Activated CD8-positive, alpha-beta memory T cell treated with anti-CD3 and anti-CD28 coated beads, Interleukin-2, amount 50 U/mL, for 4 hours (primary cell): ENCODE measurements at regions not wholly inside any gene's neighbourhood (a gene's known extent, or its start where the extent isn't known, plus 50 kb on each side); places are given as distances from the start of the nearest gene placed in this dataset.

Experiments used
- DNase-seq: peaks from one replicate; pipeline ENCODE4 v3.0.0-alpha.2; 2020

DNA sequence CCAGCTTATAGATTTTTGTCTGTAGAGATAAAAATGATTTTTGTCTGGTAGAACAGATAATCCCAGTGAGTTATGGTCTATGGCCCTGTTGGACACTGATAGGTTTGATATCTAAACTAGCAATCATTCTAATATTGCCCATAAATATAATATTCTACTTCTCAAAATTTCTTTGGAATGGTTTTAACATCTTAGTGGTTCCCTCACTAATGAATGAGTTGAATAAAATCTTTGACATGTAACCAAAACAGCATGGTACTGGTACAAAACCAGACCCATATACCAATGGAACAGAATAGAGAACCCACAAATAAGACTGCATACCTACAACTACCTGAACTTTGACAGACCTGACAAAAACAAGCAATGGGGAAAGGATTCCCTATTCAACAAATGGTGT, 219.7 kb downstream of the SEC61B start:
- no peak for DNase-seq

DNA sequence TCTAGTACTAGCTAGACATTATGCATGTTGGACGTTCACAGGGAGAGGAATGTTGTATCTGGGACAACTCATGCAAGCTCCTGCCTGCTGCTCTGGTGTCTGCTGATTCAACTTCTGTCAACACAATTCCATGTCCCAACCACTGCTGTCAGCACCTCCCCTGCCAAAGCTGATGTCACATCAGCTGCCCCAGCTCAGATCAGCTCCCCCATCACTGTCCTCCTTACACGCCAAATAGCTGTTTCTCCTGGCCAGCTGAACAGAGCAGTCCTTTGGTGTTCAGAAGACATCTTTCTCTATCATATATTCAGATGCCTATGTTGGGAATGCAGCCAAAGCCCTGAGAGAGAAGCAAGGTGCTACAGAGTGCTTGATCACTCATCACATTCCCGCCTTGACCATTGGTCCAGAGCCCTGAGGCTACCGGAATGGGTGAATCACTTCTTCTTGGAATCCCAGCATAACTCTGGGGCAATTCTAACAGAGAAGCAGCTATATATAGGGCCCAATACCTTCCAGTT, 223.3 kb downstream of the SEC61B start:
- no peak for DNase-seq

DNA sequence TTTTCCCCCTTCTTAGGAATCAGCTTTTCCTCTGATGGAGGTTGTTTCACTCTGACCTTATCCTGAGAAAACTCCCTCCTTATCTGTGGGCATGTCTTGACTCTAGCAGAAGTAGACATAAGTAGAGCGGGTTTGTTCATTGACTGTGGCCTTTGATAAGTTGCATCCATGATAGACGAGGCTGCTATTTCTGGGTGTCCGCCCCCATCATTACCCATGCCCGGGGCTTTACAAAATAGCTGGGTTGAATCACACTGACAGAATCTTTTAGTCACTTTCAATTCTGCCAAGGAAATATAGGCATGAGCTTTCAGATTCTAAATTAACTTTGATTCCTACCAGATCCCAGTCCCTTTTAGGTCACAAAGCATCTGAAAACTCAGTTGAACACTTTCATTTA, 223.8 kb downstream of the SEC61B start:
- no peak for DNase-seq

DNA sequence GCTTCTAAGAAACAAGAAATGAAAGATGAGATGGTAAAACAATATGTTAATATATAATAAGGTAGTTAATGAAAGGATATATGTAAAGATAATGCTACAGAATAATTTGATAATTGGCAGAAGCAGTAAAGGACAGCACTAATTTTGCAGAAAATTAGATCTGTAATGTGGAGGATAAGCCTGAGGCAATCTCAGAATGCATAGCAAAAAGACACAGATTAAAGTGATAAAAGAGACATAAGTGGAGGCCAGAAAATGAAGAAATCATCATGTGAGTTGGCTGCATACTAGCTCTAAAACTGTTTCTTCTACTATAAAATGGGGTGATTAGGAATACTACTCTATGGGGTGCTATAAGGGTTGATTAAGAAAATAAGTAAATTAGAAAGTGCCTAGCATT, 225.9 kb downstream of the SEC61B start:
- DNase-seq: no peak

DNA sequence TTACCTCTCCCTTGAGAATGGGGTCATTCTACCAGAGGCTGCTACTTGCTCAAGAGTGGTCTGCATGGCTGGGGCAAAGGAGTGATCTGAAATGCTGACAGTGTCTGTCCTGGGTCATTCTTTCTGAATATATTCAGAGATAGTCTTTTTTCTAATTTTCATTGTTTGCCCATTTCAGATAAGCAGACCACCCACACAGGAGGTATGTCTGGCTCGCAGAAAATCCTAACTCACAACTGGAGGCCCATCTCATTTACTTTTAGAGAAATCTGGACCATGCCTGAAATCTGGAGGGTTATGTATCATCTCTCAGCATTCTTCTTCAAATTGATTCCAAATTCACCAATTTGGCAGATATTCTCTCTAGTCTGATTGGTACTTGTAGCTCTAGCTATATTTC, 227.6 kb downstream of the SEC61B start:
- DNase-seq: no peak

DNA sequence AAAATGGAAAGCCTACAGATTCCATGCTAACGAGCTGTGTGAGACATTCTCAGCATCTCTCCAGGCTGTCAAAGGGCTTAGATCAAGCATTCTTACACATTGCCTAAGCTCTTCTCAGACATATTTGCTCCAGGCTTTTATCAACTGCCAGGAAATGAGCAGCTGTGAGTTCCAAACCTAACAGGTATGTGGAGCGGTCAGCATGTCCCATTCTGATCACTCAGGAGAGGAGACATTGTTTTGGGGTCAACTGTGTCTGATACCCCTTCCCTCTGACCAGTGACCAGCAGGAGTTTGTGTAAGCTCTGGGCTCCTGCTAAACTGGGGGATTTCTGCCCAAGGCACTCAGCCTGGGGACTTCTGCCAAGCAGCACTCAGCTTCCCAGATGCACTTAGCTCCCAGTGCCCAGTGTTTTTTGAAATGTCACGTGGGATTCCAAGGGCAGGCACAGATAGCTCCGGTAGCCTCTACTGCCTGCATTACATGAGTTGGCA, 229.1 kb downstream of the SEC61B start:
- DNase-seq: no peak

DNA sequence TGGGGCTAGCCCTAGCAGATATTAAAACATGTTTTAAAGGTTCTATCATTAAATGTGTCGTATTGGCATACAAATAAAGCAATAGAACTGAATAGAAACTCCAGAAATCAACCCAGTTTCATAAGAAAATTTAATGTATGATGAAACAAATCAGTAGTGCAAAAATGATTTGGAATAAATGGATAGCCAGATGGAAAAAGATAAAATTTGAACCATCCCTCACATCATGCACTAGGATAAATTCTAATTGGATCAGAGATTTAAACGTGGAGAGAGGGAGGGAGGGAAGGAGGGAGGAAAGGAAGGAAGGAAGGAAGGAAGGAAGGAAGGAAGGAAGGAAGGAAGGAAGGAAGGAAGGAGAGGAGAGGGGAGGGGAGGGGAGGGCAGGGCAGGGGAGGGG, 235.3 kb downstream of the SEC61B start:
- DNase-seq: no peak

DNA sequence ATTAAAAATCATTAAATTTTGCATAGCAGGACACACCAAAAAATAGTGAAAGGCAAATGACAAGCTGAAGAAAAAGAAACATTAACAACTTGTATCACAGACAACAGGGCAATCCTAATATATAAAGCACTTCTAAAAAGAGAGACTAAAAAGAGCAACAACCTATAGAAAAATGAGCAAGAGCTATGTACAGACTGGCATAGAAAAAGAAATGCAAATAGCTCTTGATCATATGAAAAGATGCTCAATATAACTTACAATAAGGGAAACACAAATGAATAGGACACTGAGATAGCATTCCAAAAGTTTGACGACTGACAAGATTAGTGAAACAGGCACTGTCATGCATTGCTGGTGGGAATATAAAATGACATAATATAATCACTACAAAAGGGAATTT, 235.9 kb downstream of the SEC61B start:
- DNase-seq: no peak

DNA sequence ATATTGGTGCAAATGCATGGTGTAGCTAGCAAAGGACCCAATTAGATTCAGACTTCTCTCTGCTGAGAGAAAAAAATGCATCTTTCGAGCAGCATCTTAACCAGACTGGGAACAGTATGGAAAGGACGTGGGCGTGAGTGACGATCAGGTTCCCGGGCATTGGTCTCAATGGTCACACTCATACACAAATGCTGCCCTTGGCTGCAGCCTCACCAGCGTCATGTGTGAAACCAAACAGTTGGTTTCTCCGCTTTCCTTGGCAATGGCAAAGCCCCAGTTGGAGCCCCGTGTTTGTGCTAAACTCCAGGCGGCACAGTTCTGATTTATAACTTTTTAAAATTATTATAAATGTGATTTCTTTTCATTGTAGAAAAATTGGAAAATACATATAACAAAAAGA, 237.8 kb downstream of the SEC61B start:
- no peak for DNase-seq

DNA sequence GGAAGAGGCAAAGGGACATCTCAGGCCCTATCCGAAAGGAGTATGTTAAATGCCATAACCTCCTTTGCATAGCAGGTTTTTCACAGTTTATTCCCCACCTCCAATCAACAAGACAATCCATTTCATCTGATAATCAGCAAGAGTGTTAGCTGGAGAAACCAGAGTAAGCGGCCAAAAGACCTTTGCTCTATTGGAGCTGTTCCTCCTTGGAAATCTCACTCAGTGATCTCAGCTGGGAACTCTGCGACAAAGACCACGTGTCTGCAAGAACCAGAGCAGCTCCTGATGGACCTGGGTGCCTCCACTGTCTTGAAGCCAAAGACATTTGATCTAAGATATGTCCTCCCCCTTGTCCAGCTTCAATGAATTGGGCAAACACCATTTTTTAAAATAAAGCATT, 241.0 kb downstream of the SEC61B start:
- no peak for DNase-seq

DNA sequence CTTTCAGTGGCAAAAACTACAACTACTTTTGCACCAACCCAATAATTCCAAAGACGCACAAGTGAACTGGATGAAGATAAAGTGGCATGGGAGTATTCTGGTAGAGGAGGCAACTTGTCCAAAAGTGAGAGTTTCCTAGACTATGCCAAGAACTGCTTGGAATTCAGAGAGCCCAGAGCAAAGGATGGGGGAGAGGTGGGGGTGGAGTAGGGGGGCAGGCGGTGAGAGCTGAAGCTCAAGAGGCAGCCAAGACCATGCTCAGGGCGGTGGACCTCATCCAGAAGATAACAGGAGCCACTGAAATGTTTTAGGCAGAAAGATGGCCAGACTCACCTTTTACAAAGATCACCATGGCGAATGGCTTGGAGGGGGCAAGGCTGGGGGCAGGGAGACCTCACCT, 242.5 kb downstream of the SEC61B start:
- DNase-seq: no peak

DNA sequence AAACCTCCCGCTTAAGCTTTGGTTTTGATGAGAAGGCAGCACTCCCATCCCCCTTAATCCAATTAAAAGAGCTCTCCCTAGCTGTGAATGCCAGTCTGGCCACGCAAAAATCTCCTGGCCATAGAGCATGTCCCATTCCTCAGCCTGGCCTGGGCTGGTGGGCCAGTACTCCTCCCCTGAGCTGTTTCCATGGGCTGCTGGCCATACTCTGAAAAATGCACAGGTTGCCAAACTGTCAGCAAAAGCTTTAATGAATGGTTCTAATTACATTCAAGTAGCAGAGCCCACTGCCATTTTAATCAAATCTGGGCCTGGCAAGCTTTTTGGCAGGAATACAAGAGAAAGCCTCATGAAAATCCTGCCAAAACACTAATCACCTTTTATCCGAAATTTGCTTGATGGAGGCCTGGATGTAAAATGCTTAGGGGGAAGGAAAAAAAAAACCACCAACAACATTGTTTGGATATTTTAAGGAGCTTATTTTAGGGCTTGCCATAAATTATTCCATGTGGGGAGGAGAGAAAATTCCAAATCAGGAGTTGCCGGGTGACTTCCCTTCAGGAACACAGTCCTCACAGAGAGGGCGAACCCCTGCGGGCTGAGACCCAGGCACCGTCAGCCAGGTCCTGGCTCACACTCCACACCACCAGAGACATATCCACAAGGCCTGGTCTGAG, 243.3 kb downstream of the SEC61B start:
- DNase-seq: no peak

DNA sequence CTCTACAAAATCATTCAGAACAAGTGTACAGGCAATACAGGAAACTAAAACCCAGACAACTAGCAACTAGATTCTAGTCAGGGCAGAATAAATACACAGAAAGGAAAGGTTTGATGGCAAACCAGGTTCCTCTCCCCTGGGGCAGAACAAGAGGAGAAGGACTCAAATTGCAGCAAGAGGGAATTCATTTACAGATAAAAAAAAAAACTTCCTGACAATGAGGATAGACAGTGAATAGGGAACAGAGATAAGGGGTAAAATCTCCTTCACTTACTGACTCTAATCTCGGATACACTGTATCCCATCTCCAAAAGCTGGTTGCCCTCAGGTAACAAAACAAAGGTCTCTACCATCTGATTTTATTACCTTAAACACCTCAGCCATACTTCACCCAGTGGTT, 244.0 kb downstream of the SEC61B start:
- DNase-seq: no peak

DNA sequence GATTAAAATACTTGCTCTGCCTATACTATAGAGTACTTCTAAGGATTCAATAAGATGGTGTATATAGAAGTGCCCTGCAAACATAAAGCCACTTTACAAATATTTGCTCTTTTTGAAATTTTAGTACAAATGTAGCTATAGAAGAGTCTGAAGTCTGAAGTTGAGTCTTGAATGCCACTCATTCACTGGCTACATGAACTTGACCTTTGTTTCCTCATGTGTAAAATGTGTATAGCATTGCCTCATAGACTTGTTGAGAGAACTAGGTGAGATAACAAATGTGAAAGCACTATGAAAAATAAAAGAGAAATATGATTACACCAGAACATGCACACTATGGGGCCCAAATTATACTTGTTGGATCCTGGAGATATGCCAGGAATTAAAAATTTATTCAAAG, 244.7 kb downstream of the SEC61B start:
- no peak for DNase-seq

DNA sequence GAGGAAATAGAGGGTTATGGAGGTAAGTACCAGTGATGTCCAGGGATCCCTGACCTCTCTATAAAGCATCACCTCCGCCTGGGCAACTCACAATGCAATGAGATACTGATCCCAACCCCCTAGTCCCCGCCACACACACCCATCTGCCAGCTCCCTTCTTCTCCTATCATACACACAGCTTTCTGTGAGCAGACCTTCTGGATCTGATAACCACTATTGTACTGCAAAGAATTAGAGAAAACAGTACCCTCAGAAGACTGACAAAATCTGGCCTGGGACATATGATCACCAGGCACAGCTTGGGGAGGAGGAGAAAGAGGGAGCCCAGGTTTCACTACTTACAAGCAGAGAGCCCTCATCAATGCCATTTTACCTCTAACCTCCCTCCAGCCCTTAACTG, 249.0 kb downstream of the SEC61B start:
- DNase-seq: no peak

DNA sequence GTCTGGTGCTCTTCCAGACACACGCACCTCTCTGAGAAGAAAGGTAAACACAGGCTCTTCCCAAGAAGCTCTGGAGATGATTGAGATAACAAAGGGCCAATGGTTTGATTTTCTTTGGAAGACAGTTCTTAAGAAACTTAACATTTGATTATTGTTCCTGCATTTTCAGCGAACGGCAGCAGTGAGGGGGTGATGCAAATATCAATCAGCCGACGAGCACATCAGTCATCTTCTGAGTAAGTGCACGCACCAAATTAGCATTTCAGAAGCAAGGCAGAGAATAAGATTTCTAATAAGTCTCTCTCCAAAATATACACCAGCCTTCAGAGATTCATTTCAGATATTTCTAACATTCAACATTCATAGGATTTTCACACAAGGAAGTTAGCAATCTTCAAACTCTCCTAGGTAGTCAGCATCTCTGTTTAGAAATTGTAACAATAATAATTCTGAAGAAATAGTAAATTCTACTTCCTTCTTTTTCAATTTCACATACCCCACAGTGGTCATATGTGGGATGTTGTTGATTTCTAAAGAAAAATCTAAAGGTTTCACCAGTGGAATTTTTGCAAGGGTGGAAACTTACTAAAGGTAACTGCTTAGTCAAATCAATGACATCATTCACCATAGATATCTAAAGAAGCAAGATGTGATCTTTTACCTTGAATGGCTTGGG, 250.3 kb downstream of the SEC61B start:
- DNase-seq: no peak

DNA sequence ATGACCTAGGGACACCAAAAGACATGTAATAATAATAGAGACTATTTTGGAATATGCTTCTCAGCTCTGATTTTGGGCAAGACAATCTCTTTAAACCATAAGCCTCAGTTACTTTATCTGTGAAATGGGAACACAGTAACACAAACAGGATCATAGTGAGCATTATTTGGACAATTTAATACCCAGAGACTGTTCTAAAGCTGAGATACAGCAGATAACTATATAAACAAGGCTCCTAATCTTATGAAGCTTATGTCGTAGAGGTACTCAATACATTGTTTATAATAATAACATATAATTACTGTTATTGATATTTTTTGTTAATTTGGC, 250.8 kb downstream of the SEC61B start:
- no peak for DNase-seq

DNA sequence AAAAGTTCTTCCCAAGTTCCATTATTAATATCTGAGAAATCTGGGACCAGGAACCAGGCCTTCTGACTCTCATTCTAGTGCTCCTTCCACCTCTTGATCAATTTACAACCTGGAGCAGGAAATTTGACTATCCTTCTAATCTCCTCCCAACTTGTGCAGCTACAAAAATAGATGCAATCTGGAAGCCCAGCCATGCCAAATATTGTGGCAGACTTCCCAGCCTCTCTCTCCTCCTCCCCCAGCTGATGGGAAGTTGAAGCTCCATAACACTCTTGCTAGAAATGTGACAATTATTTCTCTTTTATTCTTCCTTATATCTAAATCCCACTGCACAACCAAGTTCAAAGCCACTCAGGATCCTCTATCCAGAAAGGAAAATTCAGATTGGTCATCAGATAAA, 252.1 kb downstream of the SEC61B start:
- DNase-seq: no peak

DNA sequence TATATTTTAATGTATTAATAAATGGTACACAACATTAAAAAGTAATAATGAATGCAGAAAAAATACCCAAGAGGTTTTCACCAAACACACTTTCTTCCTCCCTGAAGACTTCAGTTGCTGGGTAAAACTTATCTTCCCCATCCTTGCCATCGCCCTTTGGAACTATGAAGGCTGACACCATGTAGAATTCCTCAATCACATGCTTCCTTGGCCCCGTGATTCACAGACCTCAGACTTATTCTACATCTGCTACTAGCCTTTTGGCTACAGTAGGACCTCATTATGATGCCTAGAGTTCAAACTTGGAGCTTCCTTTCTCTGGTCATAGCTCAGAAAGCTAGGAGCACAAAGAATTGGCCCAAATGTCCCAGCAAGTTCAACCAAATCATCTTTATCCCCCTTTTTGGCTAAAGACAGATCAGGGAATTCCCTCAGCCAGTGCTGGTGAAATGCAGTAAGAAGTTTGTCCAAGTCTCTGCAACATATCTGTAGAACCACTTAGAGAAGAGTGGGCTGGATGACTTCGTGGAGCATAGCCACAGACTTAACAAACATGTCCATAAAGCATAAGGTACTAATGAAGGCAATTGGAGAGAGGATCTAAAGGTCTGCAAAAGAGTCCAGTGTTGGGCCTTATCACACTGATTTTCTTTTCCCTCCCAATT, 253.5 kb downstream of the SEC61B start:
- no peak for DNase-seq

DNA sequence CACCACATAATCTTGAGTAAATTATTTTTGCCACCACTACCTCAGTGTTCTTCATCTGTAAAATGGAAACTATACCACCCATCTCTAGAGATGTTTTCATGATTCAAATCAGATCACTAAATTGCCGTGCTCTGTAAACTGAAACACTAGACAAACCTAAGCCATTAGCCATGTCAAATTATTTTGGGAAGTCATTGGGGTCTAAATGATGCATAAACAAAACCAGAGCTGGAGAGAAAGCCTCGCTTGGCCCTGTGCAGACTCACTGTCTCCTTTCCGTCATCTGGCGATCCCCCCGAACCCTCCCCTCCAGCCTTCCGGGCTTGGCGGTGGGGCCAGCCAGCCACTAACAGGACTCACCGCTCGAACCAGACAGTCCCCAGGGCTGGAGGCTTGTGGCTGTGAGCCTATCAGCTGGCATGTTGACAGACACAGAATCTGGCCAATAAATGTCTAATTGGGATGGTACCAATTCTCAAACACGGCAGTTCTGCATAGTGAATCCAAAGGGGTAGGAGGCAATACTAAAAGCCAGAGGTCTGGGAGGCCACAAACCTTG, 256.5 kb downstream of the SEC61B start:
- no peak for DNase-seq

DNA sequence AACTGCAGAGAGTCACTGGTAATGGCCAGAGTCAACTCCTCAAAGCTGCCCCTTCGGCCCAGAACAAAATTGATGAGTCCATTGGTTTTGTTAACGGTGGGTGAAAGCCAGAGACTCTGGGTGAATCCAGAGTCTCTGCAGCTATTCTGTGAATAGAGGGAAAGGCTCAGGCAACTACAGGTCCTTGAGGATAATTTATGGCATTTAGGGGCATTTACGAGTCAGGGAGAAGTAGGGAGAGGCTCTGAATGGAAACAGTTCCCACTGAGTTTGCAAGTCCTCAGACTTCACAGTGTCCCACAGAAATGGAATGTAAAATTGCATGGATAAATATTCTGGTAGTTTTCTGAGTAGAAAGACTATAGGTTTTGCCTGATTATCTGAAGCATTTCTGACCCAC, 257.8 kb downstream of the SEC61B start:
- no peak for DNase-seq

DNA sequence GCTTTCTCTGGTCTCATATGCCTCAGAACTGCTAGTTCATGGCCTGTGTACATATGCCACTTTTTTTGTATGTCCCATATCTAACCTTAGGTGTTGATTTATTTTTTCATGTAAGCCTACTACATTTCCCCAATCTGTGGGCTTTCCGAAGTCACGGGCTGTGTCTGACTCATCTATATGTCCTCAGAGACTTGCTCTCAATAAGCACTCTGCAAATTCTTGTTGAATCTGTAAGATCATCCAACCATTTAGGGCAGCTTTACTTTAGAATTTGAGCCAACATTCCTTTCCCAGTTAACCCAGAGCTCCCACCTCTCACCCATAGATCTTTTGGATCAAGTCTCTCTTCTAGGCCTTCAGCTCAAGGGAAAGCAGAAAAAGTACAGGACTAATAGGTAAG, 263.4 kb downstream of the SEC61B start:
- DNase-seq: no peak

DNA sequence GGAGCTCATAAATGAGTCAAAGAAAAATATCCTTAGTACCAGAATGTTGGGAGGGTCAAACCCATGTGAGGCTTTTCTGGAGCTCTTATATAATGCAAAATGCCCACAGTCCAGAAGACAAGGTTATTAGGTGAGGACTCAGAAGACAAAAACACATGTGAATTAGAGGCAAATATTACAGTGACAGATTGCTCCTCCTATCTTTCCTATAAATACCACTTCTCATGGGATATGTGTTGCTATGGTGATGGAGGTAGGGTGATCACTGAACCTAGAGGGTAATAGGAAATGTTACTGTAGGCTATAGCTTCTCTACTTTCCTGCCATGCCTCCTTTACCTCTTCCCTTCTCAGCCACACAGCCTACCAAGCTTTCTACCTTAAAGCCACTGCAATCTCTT, 264.6 kb downstream of the SEC61B start:
- no peak for DNase-seq
